ENCODE measurements at regions not wholly inside any gene's neighbourhood (a gene's known extent, or its start where the extent isn't known, plus 50 kb on each side); places are given as distances from the start of the nearest gene placed in this dataset.

- no peaks in the 10 kb centered on the region for H3K36me3 ChIP-seq (ENCODE audit: insufficient read depth, low read length)
- no peaks in the 10 kb centered on the region for H3K9me2 ChIP-seq (ENCODE audit: insufficient read depth, low read length)
- H3K4me2 ChIP-seq (ENCODE audit: low read length) = no peak overlapping the region
- no peak overlapping the region for H3K27ac ChIP-seq (ENCODE audit: low read length)
- no peak overlapping the region for H3K4me3 ChIP-seq (ENCODE audit: low read length)
- no peaks in the 10 kb centered on the region for H3K9me3 ChIP-seq (ENCODE audit: low read length)
- TF ChIP-seq EP300 (conservative IDR thresholded peaks at IDR 0.05; ENCODE audit: poor library complexity, severe bottlenecking) (no peak), RAD21 (conservative IDR thresholded peaks at IDR 0.05) (no peak)
- H3F3A ChIP-seq (ENCODE audit: insufficient read depth, low read length, poor library complexity, severe bottlenecking) = no peaks in the 10 kb centered on the region
- no peaks in the 10 kb centered on the region for H3K79me2 ChIP-seq (replicated peaks; ENCODE audit: insufficient read depth, low read length)
- H3K27me3 ChIP-seq (ENCODE audit: insufficient read depth, low read depth, low read length) = no peaks in the 10 kb centered on the region
- no peaks in the 10 kb centered on the region for H4K20me1 ChIP-seq (ENCODE audit: insufficient read depth)
- H3K9ac ChIP-seq (ENCODE audit: low read length) = no peak overlapping the region
- no peak overlapping the region for H2AFZ ChIP-seq (ENCODE audit: low read depth, low read length)
Observed at GRCh38 chr7:17626235-17626634, 314.1 kb downstream of the SNX13 start.

DNA sequence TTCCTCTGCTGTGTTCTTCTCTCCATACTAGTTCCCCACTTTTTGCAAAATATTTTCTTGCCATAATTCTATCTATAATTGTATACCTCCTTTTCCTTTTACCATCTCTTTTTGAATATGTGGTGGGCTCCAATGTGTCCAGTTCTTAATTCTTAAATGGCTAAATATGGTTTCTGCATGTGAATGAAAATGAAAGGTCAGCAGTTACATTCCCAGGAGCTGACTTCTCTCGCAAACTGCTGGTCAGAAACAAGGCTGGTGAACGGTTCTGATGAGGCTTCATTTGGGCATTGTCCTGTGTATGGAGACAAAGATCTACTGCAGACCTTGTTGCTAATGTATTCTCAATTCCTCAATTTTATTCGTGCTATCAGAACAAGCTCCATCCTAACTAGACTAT lies 309.2 kb downstream of the SNX13 start:
- H3F3A ChIP-seq (ENCODE audit: insufficient read depth, low read length, poor library complexity, severe bottlenecking) = no peaks in the 10 kb centered on the region
- no peak overlapping the region for H3K9ac ChIP-seq (ENCODE audit: low read length)
- H3K4me3 ChIP-seq (ENCODE audit: low read length) = no peak overlapping the region
- no peaks in the 10 kb centered on the region for H4K20me1 ChIP-seq (ENCODE audit: insufficient read depth)
- H3K9me2 ChIP-seq (ENCODE audit: insufficient read depth, low read length) = no peaks in the 10 kb centered on the region
- H3K36me3 ChIP-seq (ENCODE audit: insufficient read depth, low read length) = no peaks in the 10 kb centered on the region
- no peaks in the 10 kb centered on the region for H3K79me2 ChIP-seq (replicated peaks; ENCODE audit: insufficient read depth, low read length)
- H2AFZ ChIP-seq (ENCODE audit: low read depth, low read length) = no peak overlapping the region
- H3K4me2 ChIP-seq (ENCODE audit: low read length) = no peak overlapping the region
- H3K27ac ChIP-seq (ENCODE audit: low read length) = no peak overlapping the region
- no peaks in the 10 kb centered on the region for H3K9me3 ChIP-seq (ENCODE audit: low read length)
- TF ChIP-seq, protein P1, sequence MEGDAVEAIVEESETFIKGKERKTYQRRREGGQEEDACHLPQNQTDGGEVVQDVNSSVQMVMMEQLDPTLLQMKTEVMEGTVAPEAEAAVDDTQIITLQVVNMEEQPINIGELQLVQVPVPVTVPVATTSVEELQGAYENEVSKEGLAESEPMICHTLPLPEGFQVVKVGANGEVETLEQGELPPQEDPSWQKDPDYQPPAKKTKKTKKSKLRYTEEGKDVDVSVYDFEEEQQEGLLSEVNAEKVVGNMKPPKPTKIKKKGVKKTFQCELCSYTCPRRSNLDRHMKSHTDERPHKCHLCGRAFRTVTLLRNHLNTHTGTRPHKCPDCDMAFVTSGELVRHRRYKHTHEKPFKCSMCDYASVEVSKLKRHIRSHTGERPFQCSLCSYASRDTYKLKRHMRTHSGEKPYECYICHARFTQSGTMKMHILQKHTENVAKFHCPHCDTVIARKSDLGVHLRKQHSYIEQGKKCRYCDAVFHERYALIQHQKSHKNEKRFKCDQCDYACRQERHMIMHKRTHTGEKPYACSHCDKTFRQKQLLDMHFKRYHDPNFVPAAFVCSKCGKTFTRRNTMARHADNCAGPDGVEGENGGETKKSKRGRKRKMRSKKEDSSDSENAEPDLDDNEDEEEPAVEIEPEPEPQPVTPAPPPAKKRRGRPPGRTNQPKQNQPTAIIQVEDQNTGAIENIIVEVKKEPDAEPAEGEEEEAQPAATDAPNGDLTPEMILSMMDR (IDR thresholded peaks at IDR 0.05; ENCODE audit: poor library complexity, severe bottlenecking) = no peak
- TF ChIP-seq RAD21 (conservative IDR thresholded peaks at IDR 0.05) (no peak), MXI1 (conservative IDR thresholded peaks at IDR 0.05; ENCODE audit: poor library complexity, severe bottlenecking) (no peak), EZH2 (IDR thresholded peaks at IDR 0.05; ENCODE audit: borderline replicate concordance, insufficient read depth, low read length, poor library complexity, severe bottlenecking) (no peak), EP300 (conservative IDR thresholded peaks at IDR 0.05; ENCODE audit: poor library complexity, severe bottlenecking) (no peak), TAF1 (IDR thresholded peaks at IDR 0.05; ENCODE audit: low read depth) (no peak), POLR2AphosphoS5 (IDR thresholded peaks at IDR 0.05) (no peak), SMC3 (conservative IDR thresholded peaks at IDR 0.05; ENCODE audit: poor library complexity) (no peak)
- TF ChIP-seq, protein P2, sequence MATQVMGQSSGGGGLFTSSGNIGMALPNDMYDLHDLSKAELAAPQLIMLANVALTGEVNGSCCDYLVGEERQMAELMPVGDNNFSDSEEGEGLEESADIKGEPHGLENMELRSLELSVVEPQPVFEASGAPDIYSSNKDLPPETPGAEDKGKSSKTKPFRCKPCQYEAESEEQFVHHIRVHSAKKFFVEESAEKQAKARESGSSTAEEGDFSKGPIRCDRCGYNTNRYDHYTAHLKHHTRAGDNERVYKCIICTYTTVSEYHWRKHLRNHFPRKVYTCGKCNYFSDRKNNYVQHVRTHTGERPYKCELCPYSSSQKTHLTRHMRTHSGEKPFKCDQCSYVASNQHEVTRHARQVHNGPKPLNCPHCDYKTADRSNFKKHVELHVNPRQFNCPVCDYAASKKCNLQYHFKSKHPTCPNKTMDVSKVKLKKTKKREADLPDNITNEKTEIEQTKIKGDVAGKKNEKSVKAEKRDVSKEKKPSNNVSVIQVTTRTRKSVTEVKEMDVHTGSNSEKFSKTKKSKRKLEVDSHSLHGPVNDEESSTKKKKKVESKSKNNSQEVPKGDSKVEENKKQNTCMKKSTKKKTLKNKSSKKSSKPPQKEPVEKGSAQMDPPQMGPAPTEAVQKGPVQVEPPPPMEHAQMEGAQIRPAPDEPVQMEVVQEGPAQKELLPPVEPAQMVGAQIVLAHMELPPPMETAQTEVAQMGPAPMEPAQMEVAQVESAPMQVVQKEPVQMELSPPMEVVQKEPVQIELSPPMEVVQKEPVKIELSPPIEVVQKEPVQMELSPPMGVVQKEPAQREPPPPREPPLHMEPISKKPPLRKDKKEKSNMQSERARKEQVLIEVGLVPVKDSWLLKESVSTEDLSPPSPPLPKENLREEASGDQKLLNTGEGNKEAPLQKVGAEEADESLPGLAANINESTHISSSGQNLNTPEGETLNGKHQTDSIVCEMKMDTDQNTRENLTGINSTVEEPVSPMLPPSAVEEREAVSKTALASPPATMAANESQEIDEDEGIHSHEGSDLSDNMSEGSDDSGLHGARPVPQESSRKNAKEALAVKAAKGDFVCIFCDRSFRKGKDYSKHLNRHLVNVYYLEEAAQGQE (IDR thresholded peaks at IDR 0.05; ENCODE audit: borderline replicate concordance) = no peak
- H3K27me3 ChIP-seq (ENCODE audit: insufficient read depth, low read depth, low read length) = no peaks in the 10 kb centered on the region

DNA sequence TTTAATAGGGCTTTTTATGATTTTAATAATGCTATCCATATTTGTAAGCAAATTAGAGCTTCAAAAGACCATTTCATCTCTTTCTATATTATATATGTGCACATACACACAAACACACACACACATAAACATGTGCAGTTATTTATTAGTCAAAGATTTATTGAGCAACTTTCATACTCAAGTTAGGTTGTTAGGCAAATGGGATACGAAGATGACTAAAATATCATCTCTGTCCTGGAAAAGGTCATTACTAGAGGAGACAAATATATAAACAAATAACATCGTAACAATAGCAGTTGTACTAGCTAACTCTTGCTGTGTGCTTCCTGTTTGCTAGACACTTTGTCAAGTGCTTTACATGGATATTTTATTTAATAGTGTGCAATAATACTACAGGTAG lies 307.9 kb downstream of the SNX13 start:
- no peak overlapping the region for H3K4me3 ChIP-seq (ENCODE audit: low read length)
- no peaks in the 10 kb centered on the region for H3K9me2 ChIP-seq (ENCODE audit: insufficient read depth, low read length)
- H3K9ac ChIP-seq (ENCODE audit: low read length) = no peak overlapping the region
- H3K36me3 ChIP-seq (ENCODE audit: insufficient read depth, low read length) = no peaks in the 10 kb centered on the region
- H3K9me3 ChIP-seq (ENCODE audit: low read length) = no peaks in the 10 kb centered on the region
- no peak overlapping the region for H2AFZ ChIP-seq (ENCODE audit: low read depth, low read length)
- H3F3A ChIP-seq (ENCODE audit: insufficient read depth, low read length, poor library complexity, severe bottlenecking) = no peaks in the 10 kb centered on the region
- H3K27me3 ChIP-seq (ENCODE audit: insufficient read depth, low read depth, low read length) = no peaks in the 10 kb centered on the region
- H3K27ac ChIP-seq (ENCODE audit: low read length) = no peak overlapping the region
- H3K79me2 ChIP-seq (replicated peaks; ENCODE audit: insufficient read depth, low read length) = no peaks in the 10 kb centered on the region
- no peaks in the 10 kb centered on the region for H4K20me1 ChIP-seq (ENCODE audit: insufficient read depth)
- no peak for TF ChIP-seq MXI1 (conservative IDR thresholded peaks at IDR 0.05; ENCODE audit: poor library complexity, severe bottlenecking)
- no peak overlapping the region for H3K4me2 ChIP-seq (ENCODE audit: low read length)
